Superior temporal gyrus (tissue), 1 donor: ENCODE measurements at regions not wholly inside any gene's neighbourhood (a gene's known extent, or its start where the extent isn't known, plus 50 kb on each side); places are given as distances from the start of the nearest gene placed in this dataset.
A peak's percentile ranks its signal among the peaks of the same experiment; 100 is the strongest.
"Not testable (repeated sequence)": the region's sequence is repeated elsewhere in the genome, so short reads cannot be mapped to it uniquely, and the experiment has no call there.

ENCODE experiments used
- DNase-seq: peaks from one replicate; pipeline ENCODE4 v3.0.0-alpha.2; 2016; ENCODE audit errors: extremely low spot score

GRCh38 chr2:16088035-16088801 lies 147.9 kb downstream of the MYCN start:
- no peak for DNase-seq

GRCh38 chr2:16086136-16086535 lies 145.8 kb downstream of the MYCN start:
- DNase-seq = not testable (repeated sequence)

GRCh38 chr2:16085073-16085472 lies 144.7 kb downstream of the MYCN start:
- DNase-seq = no peak

- DNase-seq = no peak
Observed at GRCh38 chr2:16084274-16084673, 143.9 kb downstream of the MYCN start.

- DNase-seq = no peak
Observed at GRCh38 chr2:16082276-16082675, 141.9 kb downstream of the MYCN start.

GRCh38 chr2:16081316-16082200 lies 141.2 kb downstream of the MYCN start:
- peak; percentile 63 for DNase-seq

GRCh38 chr2:16080516-16080915 lies 140.2 kb downstream of the MYCN start:
- no peak for DNase-seq

- DNase-seq = no peak
Observed at GRCh38 chr2:16080071-16080470, 139.7 kb downstream of the MYCN start.

- DNase-seq = no peak
Observed at GRCh38 chr2:16079637-16080036, 139.3 kb downstream of the MYCN start.

- no peak for DNase-seq
Observed at GRCh38 chr2:16077601-16078000, 137.3 kb downstream of the MYCN start.

GRCh38 chr2:16076911-16077310 lies 136.6 kb downstream of the MYCN start:
- no peak for DNase-seq

GRCh38 chr2:16075045-16076012 lies 135.0 kb downstream of the MYCN start:
- no peak for DNase-seq

GRCh38 chr2:16073921-16074425 lies 133.6 kb downstream of the MYCN start:
- no peak for DNase-seq

- DNase-seq = no peak
Observed at GRCh38 chr2:16073471-16073870, 133.1 kb downstream of the MYCN start.

- no peak for DNase-seq
Observed at GRCh38 chr2:16072638-16073290, 132.4 kb downstream of the MYCN start.

GRCh38 chr2:16071865-16072637 lies 131.7 kb downstream of the MYCN start:
- DNase-seq = no peak

GRCh38 chr2:16071039-16071864 lies 130.9 kb downstream of the MYCN start:
- no peak for DNase-seq

- DNase-seq = peak; percentile 62
Observed at GRCh38 chr2:16070648-16070971, 130.3 kb downstream of the MYCN start.

GRCh38 chr2:16069933-16070647 lies 129.7 kb downstream of the MYCN start:
- peak; percentile 96 for DNase-seq
